GM20000 (cell line): ENCODE measurements at regions not wholly inside any gene's neighbourhood (a gene's known extent, or its start where the extent isn't known, plus 50 kb on each side); places are given as distances from the start of the nearest gene placed in this dataset.

ENCODE experiments used
- DNase-seq: peaks from one replicate; pipeline ENCODE4 v3.0.0; 2012; ENCODE audit warnings: low spot score
- CTCF ChIP-seq: IDR thresholded peaks from 2 replicates; pipeline ENCODE4 v1.5.1; 2012; ENCODE audit warnings: mild to moderate bottlenecking, control low read depth; ENCODE audit errors: extremely low read depth, missing control alignments

GRCh38 chr10:3415038-3415736, 242.6 kb upstream of the PITRM1 start:
- TF ChIP-seq CTCF, result no peak
- DNase-seq, result no peak

- no peak for TF ChIP-seq CTCF
- DNase-seq, result no peak
These were observed 242.1 kb upstream of the PITRM1 start for GRCh38 chr10:3414667-3415023.

- TF ChIP-seq CTCF, result no peak
- no peak for DNase-seq
These were observed 241.5 kb upstream of the PITRM1 start for GRCh38 chr10:3413937-3414666.

- DNase-seq, result no peak
- TF ChIP-seq CTCF, result no peak
These were observed 240.1 kb upstream of the PITRM1 start for GRCh38 chr10:3412646-3413045.

GRCh38 chr10:3412071-3412582, 239.5 kb upstream of the PITRM1 start:
- TF ChIP-seq CTCF, result no peak
- DNase-seq, result no peak

- no peak for TF ChIP-seq CTCF
- DNase-seq, result no peak
These were observed 238.5 kb upstream of the PITRM1 start for GRCh38 chr10:3411044-3411443.

GRCh38 chr10:3409928-3410327, 237.3 kb upstream of the PITRM1 start:
- no peak for TF ChIP-seq CTCF
- no peak for DNase-seq
